ENCODE measurements at regions not wholly inside any gene's neighbourhood (a gene's known extent, or its start where the extent isn't known, plus 50 kb on each side); places are given as distances from the start of the nearest gene placed in this dataset.

GRCh38 chr12:98456576-98457573, 58.5 kb upstream of the TMPO start (continued):
- peak; percentile 23; the same call in 1 of the 2 replicates for TF ChIP-seq ZNF512 (tag; IDR thresholded peaks at IDR 0.05)

GRCh38 chr12:98464190-98464589, 51.2 kb upstream of the TMPO start:
- CTCF ChIA-PET (ENCODE audit: low intra/inter-chr PET ratio), result no interaction called here
- FAIRE-seq (no peak), ATAC-seq (no peak), DNase-seq (ENCODE audit: extremely low read depth in 1 of 4, low spot score in 3 of 4) (no peak)
- Histone ChIP-seq H3K9me1 (ENCODE audit: control insufficient read depth, insufficient read depth, low read length) (no peaks in the 10 kb centered on the region), H3K4me3 (no peak overlapping the region), H3K79me2 (ENCODE audit: control insufficient read depth, insufficient read depth, low read length) (no peaks in the 10 kb centered on the region), H3K4me1 (replicated peaks in 1 of 2; ENCODE audit: control insufficient read depth in 2 of 2, insufficient read depth in 2 of 2, low read length in 2 of 2) (no peaks in the 10 kb centered on the region), H3K9ac (ENCODE audit: insufficient read depth in 1 of 2, low read depth in 2 of 2, low read length in 2 of 2) (no peak overlapping the region), H2AFZ (ENCODE audit: low read depth, low read length) (no peak overlapping the region), H3K9me3 (replicated peaks; ENCODE audit: control insufficient read depth, insufficient read depth, low read depth, low read length) (no peaks in the 10 kb centered on the region), H3K27me3 (ENCODE audit: control insufficient read depth in 2 of 2, insufficient read depth in 2 of 2, low read length in 2 of 2) (peaks cover 7 to 23% of the 10 kb centered on the region in 2 experiments), H3K4me2 (ENCODE audit: insufficient read depth, low read length) (no peak overlapping the region), H4K20me1 (replicated peaks; ENCODE audit: control insufficient read depth, insufficient read depth, low read length) (no peaks in the 10 kb centered on the region), H3K27ac (ENCODE audit: extremely low read depth, low read depth, low read length) (no peak overlapping the region), H3K36me3 (ENCODE audit: control insufficient read depth, insufficient read depth, low read length) (no peaks in the 10 kb centered on the region)
- POLR2A ChIA-PET, result no interaction called here
- intact Hi-C loops (cut with micrococcal nuclease) (no loop called here), in situ Hi-C loops (cut with MboI) (no loop called here)
- 0% methylated on average over 1 of the region's 1 CpG for WGBS (ENCODE audit: insufficient coverage, low coverage, missing lambda C conversion rate)
- BruUV-seq (replicated peaks), result no TSS peak
- TF ChIP-seq FIP1L1 (IDR thresholded peaks at IDR 0.05; ENCODE audit: low read depth, low read length, poor library complexity, severe bottlenecking) (no peak), ZNF445 (CRISPR knock-in tag; IDR thresholded peaks at IDR 0.05; ENCODE audit: low read depth) (no peak), ZBTB5 (IDR thresholded peaks at IDR 0.05) (no peak), TCF15 (CRISPR knock-in tag; IDR thresholded peaks at IDR 0.05) (no peak), NRF1 (conservative IDR thresholded peaks at IDR 0.05 in 1 of 2, IDR thresholded peaks at IDR 0.05 in 1 of 2) (no peak), SLC30A9 (CRISPR knock-in tag; IDR thresholded peaks at IDR 0.05) (no peak), HMGN3 (IDR thresholded peaks at IDR 0.05; ENCODE audit: borderline replicate concordance, extremely low read depth, insufficient read length, low read depth, low read length) (no peak), ZNF695 (CRISPR knock-in tag; IDR thresholded peaks at IDR 0.05) (no peak), JUN (IDR thresholded peaks at IDR 0.05; ENCODE audit: borderline replicate concordance, low read depth, low read length) (no peak), JUN (CRISPR knock-in tag; IDR thresholded peaks at IDR 0.05; ENCODE audit: borderline replicate concordance) (no peak)

Measured in K562 (cell line).